ENCODE measurements at regions not wholly inside any gene's neighbourhood (a gene's known extent, or its start where the extent isn't known, plus 50 kb on each side); places are given as distances from the start of the nearest gene placed in this dataset.

GRCh38 chr17:15893658-15894024, 51.3 kb upstream of the ADORA2B start:
- H3K27me3 ChIP-seq (ENCODE audit: low read length) = no peaks in the 10 kb centered on the region
- H4K20me1 ChIP-seq (ENCODE audit: low read depth, low read length) = no peaks in the 10 kb centered on the region
- no peak overlapping the region for H3K9ac ChIP-seq (ENCODE audit: low read length)
- no peaks in the 10 kb centered on the region for H3K9me3 ChIP-seq (ENCODE audit: insufficient read depth, low read length)
- H3K4me3 ChIP-seq (ENCODE audit: insufficient read depth, low read length, poor library complexity, severe bottlenecking) = no peak overlapping the region
- H3F3A ChIP-seq (ENCODE audit: insufficient read depth) = no peaks in the 10 kb centered on the region
- H3K4me2 ChIP-seq (ENCODE audit: low read depth, low read length, poor library complexity, severe bottlenecking) = no peak overlapping the region
- H3K27ac ChIP-seq (ENCODE audit: low read depth, low read length) = no peak overlapping the region
- TF ChIP-seq CTCF (IDR thresholded peaks at IDR 0.05; ENCODE audit: insufficient read depth, low read length, poor library complexity, severe bottlenecking) = no peak
- no peak overlapping the region for H2AFZ ChIP-seq (ENCODE audit: low read depth, low read length, severe bottlenecking)
- H3K9me2 ChIP-seq (replicated peaks; ENCODE audit: insufficient read depth, low read length) = no peaks in the 10 kb centered on the region
- H3K36me3 ChIP-seq (ENCODE audit: low read length) = no peaks in the 10 kb centered on the region
- H3K79me2 ChIP-seq (ENCODE audit: insufficient read depth, low read length) = no peaks in the 10 kb centered on the region

GRCh38 chr17:15894258-15894657, 50.7 kb upstream of the ADORA2B start:
- Histone ChIP-seq H3K79me2 (ENCODE audit: insufficient read depth, low read length) (no peaks in the 10 kb centered on the region), H4K20me1 (ENCODE audit: low read depth, low read length) (no peaks in the 10 kb centered on the region), H2AFZ (ENCODE audit: low read depth, low read length, severe bottlenecking) (no peak overlapping the region), H3K9me3 (ENCODE audit: insufficient read depth, low read length) (no peaks in the 10 kb centered on the region), H3K27me3 (ENCODE audit: low read length) (no peaks in the 10 kb centered on the region), H3K9ac (ENCODE audit: low read length) (no peak overlapping the region), H3F3A (ENCODE audit: insufficient read depth) (no peaks in the 10 kb centered on the region), H3K27ac (ENCODE audit: low read depth, low read length) (no peak overlapping the region), H3K36me3 (ENCODE audit: low read length) (no peaks in the 10 kb centered on the region), H3K4me2 (ENCODE audit: low read depth, low read length, poor library complexity, severe bottlenecking) (no peak overlapping the region), H3K9me2 (replicated peaks; ENCODE audit: insufficient read depth, low read length) (no peaks in the 10 kb centered on the region), H3K4me3 (ENCODE audit: insufficient read depth, low read length, poor library complexity, severe bottlenecking) (no peak overlapping the region)
- TF ChIP-seq CTCF (IDR thresholded peaks at IDR 0.05; ENCODE audit: insufficient read depth, low read length, poor library complexity, severe bottlenecking) (no peak), EZH2phosphoT487 (conservative IDR thresholded peaks at IDR 0.05; ENCODE audit: low read length) (no peak)

GRCh38 chr17:15894913-15895658, 49.8 kb upstream of the ADORA2B start:
- H3K4me3 ChIP-seq (ENCODE audit: insufficient read depth, low read length, poor library complexity, severe bottlenecking) = no peak overlapping the region
- H3K27me3 ChIP-seq (ENCODE audit: low read length) = no peaks in the 10 kb centered on the region
- no peaks in the 10 kb centered on the region for H3K36me3 ChIP-seq (ENCODE audit: low read length)
- H3K9ac ChIP-seq (ENCODE audit: low read length) = no peak overlapping the region
- no peaks in the 10 kb centered on the region for H4K20me1 ChIP-seq (ENCODE audit: low read depth, low read length)
- TF ChIP-seq EZH2phosphoT487 (conservative IDR thresholded peaks at IDR 0.05; ENCODE audit: low read length) (no peak), CTCF (IDR thresholded peaks at IDR 0.05; ENCODE audit: insufficient read depth, low read length, poor library complexity, severe bottlenecking) (no peak)
- H3F3A ChIP-seq (ENCODE audit: insufficient read depth) = no peaks in the 10 kb centered on the region
- H3K9me2 ChIP-seq (replicated peaks; ENCODE audit: insufficient read depth, low read length) = no peaks in the 10 kb centered on the region
- H3K4me2 ChIP-seq (ENCODE audit: low read depth, low read length, poor library complexity, severe bottlenecking) = no peak overlapping the region
- H3K9me3 ChIP-seq (ENCODE audit: insufficient read depth, low read length) = no peaks in the 10 kb centered on the region
- H2AFZ ChIP-seq (ENCODE audit: low read depth, low read length, severe bottlenecking) = no peak overlapping the region
- H3K79me2 ChIP-seq (ENCODE audit: insufficient read depth, low read length) = no peaks in the 10 kb centered on the region
- no peak overlapping the region for H3K27ac ChIP-seq (ENCODE audit: low read depth, low read length)
